ENCODE measurements at regions not wholly inside any gene's neighbourhood (a gene's known extent, or its start where the extent isn't known, plus 50 kb on each side); places are given as distances from the start of the nearest gene placed in this dataset.
"Not testable (repeated sequence)": the region's sequence is repeated elsewhere in the genome, so short reads cannot be mapped to it uniquely, and the experiment has no call there.

DNA sequence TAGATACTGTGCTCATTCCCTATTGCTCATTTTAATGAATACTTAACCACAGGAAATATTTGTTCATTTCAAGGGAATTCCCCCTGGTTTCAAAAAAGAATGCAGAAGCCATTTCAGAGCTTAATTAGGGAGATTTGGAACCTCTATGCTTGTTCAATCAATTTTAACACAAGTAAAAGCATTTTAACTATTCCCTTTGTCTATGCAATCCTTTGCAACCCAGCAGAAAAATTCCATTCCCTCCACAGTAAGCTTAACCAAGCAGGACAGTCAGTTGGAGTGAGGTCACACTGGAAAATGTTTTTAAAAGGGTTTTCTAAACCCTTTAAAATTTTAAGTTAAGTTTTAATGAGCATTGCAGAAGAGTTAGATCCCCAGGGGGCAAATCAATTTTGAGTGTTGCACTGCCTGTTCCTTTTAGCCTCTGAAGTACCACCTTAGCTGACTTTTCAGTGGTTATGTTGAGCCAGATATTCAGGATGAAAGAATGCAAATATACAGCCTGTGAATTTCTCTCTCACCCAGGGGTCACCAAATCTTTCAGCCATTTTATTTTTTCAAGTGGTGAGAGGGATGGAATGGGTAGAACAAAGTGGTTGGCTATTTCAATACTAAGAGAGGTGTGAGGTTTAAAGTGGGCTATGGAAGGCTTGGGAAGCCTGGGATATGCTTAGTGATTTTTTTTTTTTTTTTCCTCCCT lies 356.2 kb upstream of the NUDT12 start:
- peak; percentile 100 for FAIRE-seq

DNA sequence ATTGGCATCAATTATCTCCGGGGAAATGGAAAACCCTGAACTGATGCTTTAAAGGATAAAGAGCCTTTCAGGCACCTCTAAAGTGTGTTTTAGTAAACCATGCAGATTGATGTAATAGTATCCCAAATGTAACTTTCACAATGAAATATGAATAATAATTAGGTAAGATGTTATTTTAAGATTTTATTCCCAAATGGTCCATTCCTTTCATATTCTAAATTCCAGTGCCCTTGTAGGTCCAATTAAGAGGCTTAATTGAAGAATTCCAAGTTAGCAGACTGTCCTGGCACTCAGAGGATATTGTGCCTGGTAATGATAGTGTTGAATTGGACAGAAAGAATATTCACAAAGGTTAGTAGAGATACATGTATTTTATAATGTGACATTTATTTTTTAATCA lies 352.5 kb upstream of the NUDT12 start:
- no peak for FAIRE-seq

DNA sequence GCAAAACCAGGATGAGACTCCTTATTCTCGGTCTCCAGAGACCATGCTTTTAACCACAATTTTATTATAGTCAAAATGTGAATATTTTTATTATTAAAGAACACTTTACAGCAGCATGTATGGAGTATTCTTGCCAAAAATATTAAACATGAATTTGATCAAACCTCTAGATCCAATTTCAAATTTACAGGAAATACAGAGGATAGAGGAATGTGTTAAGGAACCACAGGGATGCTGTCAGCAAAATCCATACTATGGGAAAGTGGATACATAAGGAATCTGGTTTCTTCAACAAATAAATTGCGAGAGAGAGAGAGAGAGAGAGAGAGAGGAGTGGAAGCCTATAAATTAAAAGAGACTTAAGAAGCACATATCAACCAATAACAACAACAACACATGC lies 348.2 kb upstream of the NUDT12 start:
- FAIRE-seq: no peak

DNA sequence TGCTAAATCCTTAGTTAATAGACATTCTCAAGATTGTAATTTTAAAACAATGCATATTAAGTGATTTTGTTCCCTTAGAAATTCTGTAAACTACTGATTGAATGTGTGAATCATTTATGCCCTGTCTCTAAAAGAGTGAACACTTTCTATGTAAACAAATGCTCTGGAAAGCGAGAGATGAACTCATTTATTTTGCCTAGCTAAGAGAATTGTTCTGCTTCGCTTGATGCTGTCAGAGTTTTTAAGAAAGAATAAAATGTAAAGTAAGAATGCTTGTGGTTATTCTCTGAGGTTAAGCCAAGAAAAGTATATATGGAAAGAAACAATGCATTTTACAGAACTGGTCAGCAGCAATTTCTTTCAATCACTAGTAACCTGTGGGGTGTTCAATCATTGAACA lies 347.4 kb upstream of the NUDT12 start:
- FAIRE-seq: no peak

DNA sequence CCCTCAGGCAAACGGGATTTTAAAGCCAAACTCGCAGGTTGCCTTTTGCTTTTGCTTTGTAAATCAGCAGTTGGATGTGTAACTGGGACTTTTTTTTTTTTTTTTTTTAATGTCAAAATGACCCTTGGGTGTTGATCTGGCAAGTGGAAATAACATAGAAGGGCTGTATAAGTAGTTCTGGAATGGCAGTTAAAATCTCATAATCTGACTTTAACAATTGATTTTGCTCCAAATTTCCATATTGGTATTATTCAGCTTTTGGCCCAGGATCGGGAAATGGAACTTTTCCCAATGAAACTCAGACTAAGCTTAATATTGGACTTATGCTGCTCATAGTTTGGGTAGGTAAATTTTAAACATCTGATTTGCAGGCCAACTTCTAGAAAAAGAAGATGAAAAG lies 346.8 kb upstream of the NUDT12 start:
- no peak for FAIRE-seq

DNA sequence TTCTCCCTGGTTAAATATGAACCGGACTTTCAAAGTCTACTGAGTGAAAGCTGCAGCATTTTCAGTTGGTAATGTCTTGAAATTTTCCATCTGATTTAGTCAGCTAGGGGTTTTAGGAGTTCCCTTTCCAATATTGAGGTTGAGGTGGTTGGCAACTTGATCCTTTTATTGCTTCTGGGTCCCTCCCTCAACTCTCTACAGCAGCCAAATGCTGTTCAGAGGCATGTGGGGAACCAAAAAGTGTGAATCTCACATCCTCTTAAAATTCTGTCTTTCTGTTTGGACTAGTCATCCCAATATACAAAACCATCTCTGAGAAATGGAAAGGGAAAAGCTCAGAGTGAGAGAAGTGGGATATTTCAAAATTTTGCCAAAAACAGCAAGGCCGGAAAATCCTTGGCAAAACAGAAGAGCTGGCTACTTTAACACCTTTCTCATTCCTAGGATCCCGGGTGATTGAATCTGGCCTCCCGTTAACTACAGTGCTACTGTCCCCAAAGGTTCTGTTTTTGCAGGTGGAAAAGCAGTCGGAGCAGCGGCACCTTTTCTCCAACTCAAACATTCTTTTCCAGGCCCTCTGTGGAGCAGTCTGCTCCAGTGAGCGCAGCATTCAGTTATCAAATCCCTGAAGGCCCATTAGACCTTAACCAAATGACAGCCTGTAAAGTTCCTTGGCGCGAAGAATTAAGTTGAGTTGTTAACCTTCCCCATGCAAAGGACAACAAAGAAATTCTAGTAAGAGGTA lies 345.9 kb upstream of the NUDT12 start:
- FAIRE-seq: no peak

DNA sequence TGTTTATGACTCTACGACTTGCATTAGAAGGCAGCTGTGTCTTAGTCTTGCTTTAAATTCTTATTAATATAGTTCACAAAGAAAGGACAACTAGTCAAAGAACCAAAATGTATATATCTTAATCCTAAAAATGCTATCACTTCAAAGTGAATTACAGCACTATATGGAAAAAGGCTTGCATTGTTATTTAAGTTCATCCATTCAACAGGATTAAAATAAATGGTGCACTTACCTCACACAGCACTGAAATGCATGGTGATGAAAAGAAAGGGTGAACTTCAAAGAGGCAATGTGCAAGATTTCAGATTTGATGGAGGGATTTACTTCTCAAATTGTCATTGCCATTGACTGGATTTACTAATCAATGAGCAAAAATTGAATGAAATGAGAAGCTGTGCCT lies 344.4 kb upstream of the NUDT12 start:
- FAIRE-seq: no peak

DNA sequence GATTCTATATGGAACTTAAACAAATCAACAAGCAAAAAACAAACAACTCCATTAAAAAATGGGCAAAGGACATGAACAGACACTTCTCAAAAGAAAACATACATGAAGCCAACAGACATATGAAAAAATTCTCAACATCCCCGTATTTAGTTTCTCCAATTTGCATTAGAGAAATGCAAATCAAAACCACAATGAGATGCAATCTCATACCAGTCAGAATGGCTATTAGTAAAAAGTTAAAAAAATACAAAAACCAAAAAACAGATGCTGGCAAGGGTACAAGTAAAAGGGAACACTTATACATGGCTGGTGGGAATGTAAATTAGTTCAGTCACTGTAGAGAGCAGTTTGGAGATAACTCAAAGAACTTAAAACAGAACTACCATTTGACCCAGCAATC lies 342.1 kb upstream of the NUDT12 start:
- FAIRE-seq: peak; percentile 66

DNA sequence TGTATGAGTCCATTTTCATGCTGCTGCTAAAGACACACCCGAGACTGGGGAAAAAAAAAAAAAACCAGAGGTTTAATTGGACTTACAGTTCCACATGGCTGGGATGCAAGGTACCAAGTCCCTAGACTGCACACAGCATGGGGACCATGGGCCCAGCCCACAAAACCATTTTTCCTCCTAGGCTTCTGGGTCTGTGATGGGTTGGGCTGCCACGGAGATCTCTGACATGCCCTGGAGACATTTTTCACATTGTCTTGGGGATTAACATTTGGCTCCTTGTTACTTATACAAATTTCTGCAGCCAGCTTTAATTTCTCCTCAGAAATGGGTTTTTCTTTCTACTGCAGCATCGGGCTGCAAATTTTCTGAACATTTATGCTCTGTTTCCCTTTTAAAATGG lies 340.3 kb upstream of the NUDT12 start:
- no peak for FAIRE-seq

DNA sequence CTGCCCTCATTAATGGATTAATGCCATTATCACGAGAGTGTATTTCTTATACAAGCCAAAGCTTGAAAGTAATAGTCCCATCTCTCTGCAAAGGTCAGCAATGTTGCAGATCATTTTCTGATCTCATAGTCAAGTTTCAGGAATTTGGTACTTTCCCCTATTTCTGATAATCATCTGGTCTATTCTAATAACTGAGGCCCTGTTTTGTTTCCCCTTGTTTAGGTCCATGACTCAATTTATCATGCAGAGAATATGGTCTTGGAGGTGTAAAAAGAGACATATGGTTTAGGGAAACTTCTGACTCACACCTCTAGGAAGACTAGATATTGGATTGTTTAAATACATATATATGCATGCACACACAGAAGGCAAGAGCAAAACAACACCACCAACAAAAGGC lies 339.3 kb upstream of the NUDT12 start:
- FAIRE-seq: peak; percentile 100

DNA sequence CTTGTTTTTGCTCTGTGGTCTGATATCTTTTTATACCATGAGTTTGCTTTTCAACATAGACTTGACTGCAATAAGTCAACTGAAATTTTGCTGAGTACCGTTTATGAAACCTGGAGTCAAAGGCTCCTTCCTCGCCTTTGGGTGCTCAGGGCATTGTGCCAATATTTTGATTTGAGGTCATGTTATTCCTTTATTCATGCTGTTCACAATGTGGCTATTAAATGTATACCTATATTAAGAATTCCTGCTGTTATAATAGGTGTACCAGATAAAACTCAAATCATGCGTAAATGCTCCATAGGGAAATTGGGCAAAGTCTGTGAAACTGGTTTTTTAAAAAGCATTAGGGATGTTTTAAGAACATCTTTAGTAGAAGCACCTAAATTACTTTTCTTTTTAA lies 334.0 kb upstream of the NUDT12 start:
- no peak for FAIRE-seq

DNA sequence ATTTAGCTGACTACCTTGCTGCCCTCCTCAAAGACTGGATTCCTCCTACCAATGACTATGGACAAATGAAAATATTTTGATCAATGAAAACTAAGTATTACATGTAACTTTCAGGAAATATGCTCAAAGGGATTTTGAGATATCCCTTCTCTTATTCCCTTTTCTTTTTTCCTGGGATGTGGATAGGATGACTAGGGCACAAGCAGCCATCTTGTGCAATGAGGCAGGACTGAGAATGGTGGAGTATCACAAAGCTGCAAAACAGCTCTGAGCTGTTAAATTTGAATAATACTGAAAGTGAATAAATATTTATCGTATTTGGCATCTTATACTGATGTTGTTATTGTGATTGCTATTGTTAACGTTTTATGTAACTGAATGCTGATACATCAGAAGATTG lies 333.1 kb upstream of the NUDT12 start:
- no peak for FAIRE-seq

DNA sequence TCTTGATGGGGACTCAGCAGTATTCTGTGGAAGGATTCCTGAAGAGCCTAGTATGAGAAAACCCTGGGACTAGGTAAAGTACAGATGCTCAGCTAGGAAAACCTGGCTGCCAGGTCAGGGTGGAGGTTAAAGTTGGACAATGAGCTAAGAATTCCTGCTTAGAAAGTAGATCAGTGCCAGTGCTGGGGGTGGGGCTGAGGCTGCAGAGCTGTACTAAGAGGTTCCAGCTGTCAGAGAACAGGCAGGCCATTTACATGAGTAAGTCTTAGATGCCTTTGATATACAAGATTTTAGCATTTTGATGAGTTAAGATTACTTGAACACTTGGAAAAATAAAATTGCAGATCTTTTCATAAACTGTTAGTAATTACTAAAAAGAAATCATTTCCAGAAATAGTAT lies 332.3 kb upstream of the NUDT12 start:
- no peak for FAIRE-seq

DNA sequence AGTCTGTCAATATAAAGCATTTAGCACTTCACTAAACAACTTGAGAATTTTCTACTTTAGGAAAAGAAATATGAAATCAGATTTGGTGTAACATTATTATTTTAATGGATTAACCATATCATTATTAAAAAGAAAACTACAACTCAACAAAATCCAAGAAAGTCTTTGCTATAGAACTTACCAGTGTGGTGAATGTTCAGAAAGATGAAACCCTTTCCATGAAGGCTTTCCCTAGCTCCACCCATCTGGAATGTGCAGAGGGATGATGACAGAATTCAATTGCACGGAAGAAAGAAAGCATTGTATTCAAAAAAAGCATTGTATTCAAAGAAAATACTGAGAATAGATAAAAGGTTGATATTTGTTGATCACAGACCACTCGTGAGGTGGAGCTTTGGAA lies 328.6 kb upstream of the NUDT12 start:
- no peak for FAIRE-seq

DNA sequence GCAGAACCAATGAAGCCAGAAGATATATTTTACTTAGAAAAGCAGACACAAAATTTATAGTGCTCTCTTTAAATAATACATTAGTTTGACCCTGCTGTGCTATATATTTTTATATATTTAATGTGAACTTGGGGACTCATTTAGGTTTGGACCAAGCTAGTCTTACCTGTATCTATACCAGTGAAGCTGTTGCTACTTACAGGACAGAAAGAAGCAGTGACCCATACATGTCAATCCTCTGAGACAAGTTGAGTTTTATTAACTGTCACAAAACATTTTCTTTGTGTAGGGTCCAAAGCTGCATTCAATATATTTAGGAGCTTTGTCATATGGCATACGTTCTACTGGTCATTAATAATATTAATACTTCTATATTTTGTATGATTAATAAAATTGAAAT lies 327.7 kb upstream of the NUDT12 start:
- FAIRE-seq: no peak

DNA sequence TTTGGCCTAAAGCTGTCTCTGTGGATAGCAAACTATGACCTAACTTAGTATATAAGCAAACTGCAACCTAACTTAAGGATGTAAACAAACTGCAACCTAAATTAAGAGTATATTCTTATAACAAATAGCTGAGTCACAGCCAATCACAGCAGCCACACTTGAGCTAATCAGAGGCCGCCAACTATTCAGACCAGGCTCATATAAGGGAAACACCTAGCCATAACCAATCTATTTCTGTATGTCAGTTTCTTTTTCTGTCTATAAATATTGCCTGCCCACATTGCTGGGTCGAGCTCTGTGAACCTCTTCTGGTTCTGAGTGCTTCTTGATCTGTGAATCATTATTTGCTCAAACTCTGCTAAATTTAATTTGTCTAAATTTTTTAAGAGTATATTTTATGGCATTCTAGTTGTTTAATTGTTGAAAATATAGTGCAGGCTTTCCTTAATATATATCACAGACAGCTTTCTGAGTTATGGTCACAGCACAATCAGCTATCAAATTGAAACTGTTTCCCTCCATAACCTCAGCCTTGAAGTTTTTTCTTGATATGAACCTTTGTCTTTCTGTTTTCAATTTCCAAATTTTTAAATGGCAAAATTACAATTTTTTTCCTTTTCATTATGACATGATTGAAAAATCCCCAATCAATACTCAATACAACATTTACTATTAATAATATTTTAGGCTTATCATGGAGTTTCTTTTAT lies 327.1 kb upstream of the NUDT12 start:
- peak; percentile 100 for FAIRE-seq

DNA sequence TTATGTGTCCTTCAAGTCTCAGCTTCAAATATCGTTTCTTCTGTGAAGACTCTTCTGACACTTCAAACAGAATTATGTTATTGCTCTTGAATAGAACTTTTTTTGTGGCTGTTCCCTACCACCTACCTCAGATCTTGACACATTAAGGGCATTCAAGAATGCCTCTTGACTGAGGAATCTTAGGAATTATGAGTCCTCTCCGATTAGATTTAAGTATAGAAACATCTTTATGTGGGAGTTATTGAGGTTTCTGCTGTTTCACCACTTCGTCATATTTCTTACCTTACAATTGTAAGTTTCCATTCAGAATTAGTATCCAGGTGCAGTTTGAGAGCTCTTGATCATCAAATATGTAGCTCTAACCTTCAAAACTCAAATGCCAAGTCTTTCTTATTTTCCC lies 324.2 kb upstream of the NUDT12 start:
- no peak for FAIRE-seq

DNA sequence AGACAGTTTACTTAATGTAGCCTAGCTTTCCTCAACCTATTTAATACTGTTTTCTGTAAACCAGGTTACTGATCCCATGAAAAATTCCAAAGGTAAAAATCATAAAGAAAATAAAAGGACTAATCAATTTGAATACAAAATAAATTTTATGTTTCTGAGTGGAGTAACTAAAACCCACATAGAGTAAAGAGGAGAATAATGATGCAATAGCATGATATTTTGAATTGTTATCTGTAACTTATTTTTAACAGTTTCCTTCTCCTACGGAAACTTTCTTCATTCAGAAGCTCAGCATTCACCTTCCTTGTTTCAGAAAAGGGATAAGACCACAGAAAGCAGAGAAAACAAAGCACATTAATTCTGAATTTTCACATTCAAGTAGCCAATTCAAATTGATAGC lies 320.6 kb upstream of the NUDT12 start:
- FAIRE-seq: no peak

DNA sequence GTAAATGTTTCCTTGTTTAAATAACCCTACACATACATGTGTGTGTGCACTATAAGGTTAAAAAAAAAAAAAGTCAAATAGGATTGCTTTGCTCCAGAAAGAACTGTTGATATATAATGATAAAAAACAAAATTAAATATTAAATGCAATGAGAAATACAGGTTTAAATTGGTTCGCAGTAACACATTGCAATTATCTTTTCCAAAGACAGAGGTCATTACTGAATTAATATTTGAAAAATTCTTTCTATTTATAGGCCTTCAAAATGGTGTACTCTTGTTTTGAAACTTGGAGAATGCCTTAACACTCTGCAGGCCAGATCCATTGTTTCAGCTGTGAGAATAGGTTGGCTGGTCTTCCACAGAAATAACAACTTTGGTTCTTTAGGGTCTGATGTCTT lies 319.0 kb upstream of the NUDT12 start:
- no peak for FAIRE-seq

DNA sequence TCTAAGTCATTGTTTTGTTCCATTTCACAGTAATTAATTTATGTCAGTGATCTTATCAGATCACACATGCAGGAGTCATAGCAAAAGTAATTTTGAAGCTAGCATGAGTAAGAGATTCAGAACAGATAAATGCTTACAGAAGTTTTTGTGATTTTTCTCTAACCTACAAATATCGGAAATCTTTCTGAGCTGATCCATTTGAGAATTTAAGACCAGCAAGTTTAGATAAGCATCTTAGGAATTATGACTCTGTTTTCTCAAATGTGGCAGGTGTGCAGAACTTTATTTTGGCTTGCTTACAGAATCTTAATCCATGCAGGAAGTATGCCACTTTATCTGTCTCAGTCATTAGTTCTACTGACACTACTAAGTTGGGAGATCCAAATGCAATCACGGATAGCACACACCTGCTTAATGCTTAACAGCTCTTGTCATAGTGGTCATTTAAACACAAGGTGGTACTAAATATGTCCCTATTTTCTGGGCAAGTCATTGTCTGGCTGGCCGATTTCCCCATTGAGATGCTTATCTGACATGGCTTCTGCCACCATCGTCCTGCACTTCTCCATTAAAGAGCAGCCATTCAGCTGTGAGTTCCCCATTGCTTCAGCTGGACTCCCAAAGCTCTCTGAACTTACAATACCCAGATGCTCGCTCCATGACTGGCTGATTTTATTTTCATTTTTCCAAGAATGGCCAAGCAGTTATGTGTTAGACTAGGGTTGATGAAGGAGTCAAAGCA lies 305.4 kb upstream of the NUDT12 start:
- peak; percentile 100 for FAIRE-seq

DNA sequence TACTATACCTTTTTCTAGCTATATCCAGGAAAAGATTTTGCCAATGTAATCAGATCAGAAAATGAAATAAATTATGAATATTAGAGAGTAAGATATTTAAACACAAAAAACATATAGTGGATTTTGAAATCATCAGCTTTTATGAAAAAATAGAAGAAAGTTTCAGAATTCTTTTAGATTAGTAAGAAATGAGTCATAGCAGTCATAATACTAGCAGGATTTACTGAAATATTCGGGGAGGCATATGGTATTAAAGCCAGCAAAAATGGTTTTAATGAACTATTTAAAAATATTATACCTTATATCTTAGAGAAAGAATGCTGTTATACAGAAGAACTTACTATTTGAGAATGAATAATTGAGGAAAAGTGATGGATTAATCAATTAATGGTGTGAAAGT lies 303.6 kb upstream of the NUDT12 start:
- no peak for FAIRE-seq

DNA sequence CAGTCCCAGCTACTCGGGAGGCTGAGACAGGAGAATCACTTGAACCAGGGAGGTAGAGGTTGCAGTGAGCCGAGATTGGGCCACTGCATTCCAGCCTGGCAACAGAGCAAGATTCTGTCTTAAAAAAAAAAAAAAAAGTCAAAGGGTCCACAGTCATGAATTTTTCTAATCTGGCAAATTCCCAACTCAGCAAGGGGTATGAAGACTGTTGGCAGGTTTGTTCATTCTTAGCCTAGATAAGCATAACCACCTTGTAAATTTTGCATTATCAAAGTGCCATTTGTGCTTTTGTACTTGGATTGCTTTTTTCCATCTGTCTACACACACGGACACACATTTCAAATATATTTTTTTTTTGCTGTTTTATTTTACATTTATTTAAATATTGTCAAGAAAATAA lies 299.8 kb upstream of the NUDT12 start:
- no peak for FAIRE-seq

DNA sequence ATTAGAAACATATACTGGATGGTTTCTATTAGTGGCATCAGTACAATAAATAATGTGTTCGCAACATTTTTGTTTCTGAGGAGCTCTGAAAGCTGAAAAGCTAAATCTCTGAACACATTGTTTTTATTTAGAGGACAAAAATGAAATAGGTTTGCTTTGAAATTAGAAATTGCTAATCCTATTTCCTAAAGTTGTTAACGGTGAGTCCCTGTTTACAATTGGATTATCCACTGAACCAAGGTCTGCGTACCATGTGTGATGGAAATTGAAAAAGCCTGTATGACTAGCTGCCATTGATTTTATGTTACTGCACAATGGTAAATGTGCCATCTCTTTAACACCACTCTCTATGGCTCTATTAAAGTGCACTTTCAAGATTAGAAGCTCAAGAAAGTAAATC lies 297.7 kb upstream of the NUDT12 start:
- no peak for FAIRE-seq

DNA sequence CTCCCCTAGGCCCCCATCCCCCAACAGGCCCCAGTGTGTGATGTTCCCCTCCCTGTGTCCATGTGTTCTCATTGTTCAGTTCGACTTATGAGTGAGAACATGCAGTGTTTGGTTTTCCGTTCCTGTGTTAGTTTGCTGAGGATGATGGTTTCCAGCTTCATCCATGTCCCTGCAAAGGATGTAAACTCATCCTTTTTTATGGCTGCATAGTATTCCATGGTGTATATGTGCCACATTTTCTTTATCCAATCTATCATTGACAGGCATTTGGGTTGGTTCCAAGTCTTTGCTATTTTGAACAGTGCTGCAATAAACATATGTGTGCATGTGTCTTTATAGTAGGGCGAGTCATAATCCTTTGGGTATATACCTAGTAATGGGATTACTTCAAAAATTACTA lies 295.8 kb upstream of the NUDT12 start:
- not testable (repeated sequence) for FAIRE-seq

Data from G401.6 (cell line).